GM21447 (cell line): ENCODE measurements at regions not wholly inside any gene's neighbourhood (a gene's known extent, or its start where the extent isn't known, plus 50 kb on each side); places are given as distances from the start of the nearest gene placed in this dataset.
"Not testable (repeated sequence)": the region's sequence is repeated elsewhere in the genome, so short reads cannot be mapped to it uniquely, and the experiment has no call there.

Experiments
- ATAC-seq: cut with Tn5 transposase; IDR thresholded peaks from one replicate; pipeline ENCODE4 v1.9.1; 2021; ENCODE audit not compliant: unreplicated experiment

- no peak for ATAC-seq
Observed at GRCh38 chr22:25449781-25450317, 114.6 kb upstream of the GRK3 start.

- ATAC-seq, result no peak
Observed at GRCh38 chr22:25451480-25452114, 112.9 kb upstream of the GRK3 start.

GRCh38 chr22:25452116-25452700, 112.3 kb upstream of the GRK3 start:
- ATAC-seq, result no peak

GRCh38 chr22:25453058-25453457, 111.4 kb upstream of the GRK3 start:
- ATAC-seq, result no peak

GRCh38 chr22:25453557-25453956, 110.9 kb upstream of the GRK3 start:
- no peak for ATAC-seq

GRCh38 chr22:25456300-25457043, 108.0 kb upstream of the GRK3 start:
- not testable (repeated sequence) for ATAC-seq

- ATAC-seq, result not testable (repeated sequence)
Observed at GRCh38 chr22:25458631-25459030, 105.8 kb upstream of the GRK3 start.

GRCh38 chr22:25460682-25461081, 103.8 kb upstream of the GRK3 start:
- not testable (repeated sequence) for ATAC-seq

- ATAC-seq, result no peak
Observed at GRCh38 chr22:25461301-25461700, 103.2 kb upstream of the GRK3 start.

- ATAC-seq, result not testable (repeated sequence)
Observed at GRCh38 chr22:25462474-25463346, 101.8 kb upstream of the GRK3 start.

- ATAC-seq, result not testable (repeated sequence)
Observed at GRCh38 chr22:25463347-25463628, 101.2 kb upstream of the GRK3 start.

- ATAC-seq, result not testable (repeated sequence)
Observed at GRCh38 chr22:25464326-25464725, 100.1 kb upstream of the GRK3 start.

GRCh38 chr22:25465949-25466348, 98.5 kb upstream of the GRK3 start:
- ATAC-seq, result no peak

- ATAC-seq, result no peak
Observed at GRCh38 chr22:25472382-25472781, 92.1 kb upstream of the GRK3 start.

GRCh38 chr22:25475257-25476022, 89.0 kb upstream of the GRK3 start:
- no peak for ATAC-seq

GRCh38 chr22:25477358-25477757, 87.1 kb upstream of the GRK3 start:
- ATAC-seq, result no peak

GRCh38 chr22:25478111-25478510, 86.4 kb upstream of the GRK3 start:
- ATAC-seq, result no peak

- no peak for ATAC-seq
Observed at GRCh38 chr22:25478528-25478927, 85.9 kb upstream of the GRK3 start.

GRCh38 chr22:25480868-25481267, 83.6 kb upstream of the GRK3 start:
- ATAC-seq, result not testable (repeated sequence)

GRCh38 chr22:25482091-25482760, 82.2 kb upstream of the GRK3 start:
- ATAC-seq, result no peak
